Hepatocyte (in vitro differentiated cells): ENCODE measurements at regions not wholly inside any gene's neighbourhood (a gene's known extent, or its start where the extent isn't known, plus 50 kb on each side); places are given as distances from the start of the nearest gene placed in this dataset.

ENCODE experiments used
- EZH2 ChIP-seq: fragments of 200-600 bp; sonication (generic); IDR thresholded peaks from 2 replicates; pipeline ENCODE4 v1.6.1; 2016; ENCODE audit warnings: antibody characterized with exemption, mild to moderate bottlenecking, borderline replicate concordance
- TF ChIP-seq, protein P1 (sequence below): fragments of 200-600 bp; sonication (generic); IDR thresholded peaks from 2 replicates; pipeline ENCODE4 v1.5.1; 2016; ENCODE audit warnings: antibody characterized with exemption, mild to moderate bottlenecking; ENCODE audit not compliant: poor library complexity

DNA sequence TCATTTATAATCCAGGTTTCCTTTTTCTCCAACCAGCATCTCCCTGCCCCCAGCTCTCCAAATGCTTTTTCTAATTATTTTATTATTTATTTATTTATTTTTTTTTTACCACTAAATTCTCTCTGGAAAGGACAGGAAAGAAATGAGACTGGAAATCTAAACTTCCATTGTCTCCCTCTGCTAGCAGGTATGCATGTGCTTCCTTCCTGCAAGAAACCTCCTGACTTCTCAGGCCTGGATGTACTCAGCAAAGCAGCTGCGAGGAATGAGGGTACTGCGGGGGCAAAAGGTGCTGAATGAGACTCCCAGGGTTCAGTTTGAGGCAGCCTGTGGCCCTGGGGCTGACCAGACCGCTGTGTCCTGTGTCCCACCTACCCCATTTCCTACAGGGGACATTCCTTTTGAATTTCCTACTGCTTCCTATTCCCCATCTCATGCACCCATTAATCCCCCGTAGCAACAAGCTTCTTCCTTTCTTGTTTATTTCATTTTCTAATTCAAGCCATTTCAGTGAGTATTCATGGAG is 324.6 kb upstream of the IGFBP3 start:
- TF ChIP-seq, protein P1, sequence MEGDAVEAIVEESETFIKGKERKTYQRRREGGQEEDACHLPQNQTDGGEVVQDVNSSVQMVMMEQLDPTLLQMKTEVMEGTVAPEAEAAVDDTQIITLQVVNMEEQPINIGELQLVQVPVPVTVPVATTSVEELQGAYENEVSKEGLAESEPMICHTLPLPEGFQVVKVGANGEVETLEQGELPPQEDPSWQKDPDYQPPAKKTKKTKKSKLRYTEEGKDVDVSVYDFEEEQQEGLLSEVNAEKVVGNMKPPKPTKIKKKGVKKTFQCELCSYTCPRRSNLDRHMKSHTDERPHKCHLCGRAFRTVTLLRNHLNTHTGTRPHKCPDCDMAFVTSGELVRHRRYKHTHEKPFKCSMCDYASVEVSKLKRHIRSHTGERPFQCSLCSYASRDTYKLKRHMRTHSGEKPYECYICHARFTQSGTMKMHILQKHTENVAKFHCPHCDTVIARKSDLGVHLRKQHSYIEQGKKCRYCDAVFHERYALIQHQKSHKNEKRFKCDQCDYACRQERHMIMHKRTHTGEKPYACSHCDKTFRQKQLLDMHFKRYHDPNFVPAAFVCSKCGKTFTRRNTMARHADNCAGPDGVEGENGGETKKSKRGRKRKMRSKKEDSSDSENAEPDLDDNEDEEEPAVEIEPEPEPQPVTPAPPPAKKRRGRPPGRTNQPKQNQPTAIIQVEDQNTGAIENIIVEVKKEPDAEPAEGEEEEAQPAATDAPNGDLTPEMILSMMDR: no peak
- TF ChIP-seq EZH2: no peak
